ENCODE measurements at regions not wholly inside any gene's neighbourhood (a gene's known extent, or its start where the extent isn't known, plus 50 kb on each side); places are given as distances from the start of the nearest gene placed in this dataset.

GRCh38 chr2:153179808-153180207 is 298.8 kb downstream of the RPRM start:
- TF ChIP-seq POLR2A (IDR thresholded peaks at IDR 0.05) = no peak
- TF ChIP-seq, protein P1, sequence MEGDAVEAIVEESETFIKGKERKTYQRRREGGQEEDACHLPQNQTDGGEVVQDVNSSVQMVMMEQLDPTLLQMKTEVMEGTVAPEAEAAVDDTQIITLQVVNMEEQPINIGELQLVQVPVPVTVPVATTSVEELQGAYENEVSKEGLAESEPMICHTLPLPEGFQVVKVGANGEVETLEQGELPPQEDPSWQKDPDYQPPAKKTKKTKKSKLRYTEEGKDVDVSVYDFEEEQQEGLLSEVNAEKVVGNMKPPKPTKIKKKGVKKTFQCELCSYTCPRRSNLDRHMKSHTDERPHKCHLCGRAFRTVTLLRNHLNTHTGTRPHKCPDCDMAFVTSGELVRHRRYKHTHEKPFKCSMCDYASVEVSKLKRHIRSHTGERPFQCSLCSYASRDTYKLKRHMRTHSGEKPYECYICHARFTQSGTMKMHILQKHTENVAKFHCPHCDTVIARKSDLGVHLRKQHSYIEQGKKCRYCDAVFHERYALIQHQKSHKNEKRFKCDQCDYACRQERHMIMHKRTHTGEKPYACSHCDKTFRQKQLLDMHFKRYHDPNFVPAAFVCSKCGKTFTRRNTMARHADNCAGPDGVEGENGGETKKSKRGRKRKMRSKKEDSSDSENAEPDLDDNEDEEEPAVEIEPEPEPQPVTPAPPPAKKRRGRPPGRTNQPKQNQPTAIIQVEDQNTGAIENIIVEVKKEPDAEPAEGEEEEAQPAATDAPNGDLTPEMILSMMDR (IDR thresholded peaks at IDR 0.05) = no peak
- no peaks in the 10 kb centered on the region for H3K9me3 ChIP-seq
- 86 to 90% methylated on average over 1 of the region's 1 CpG for WGBS, 2 donors
- no peaks in the 10 kb centered on the region for H3K4me1 ChIP-seq
- H3K27me3 ChIP-seq = no peaks in the 10 kb centered on the region
- intact Hi-C loops (cut with DNase I) = no loop called here
- H3K27ac ChIP-seq = no peak overlapping the region
- no peaks in the 10 kb centered on the region for H3K36me3 ChIP-seq
- no peak for DNase-seq
- H3K4me3 ChIP-seq = no peak overlapping the region

- Histone ChIP-seq H3K27ac (no peak overlapping the region), H3K4me3 (no peak overlapping the region), H3K9me3 (no peaks in the 10 kb centered on the region), H3K27me3 (no peaks in the 10 kb centered on the region), H3K4me1 (no peaks in the 10 kb centered on the region), H3K36me3 (no peaks in the 10 kb centered on the region)
- DNase-seq = no peak
- intact Hi-C loops (cut with DNase I) = no loop called here
- TF ChIP-seq POLR2A (IDR thresholded peaks at IDR 0.05) = no peak
- TF ChIP-seq, protein P1 (IDR thresholded peaks at IDR 0.05) = no peak
Measured at GRCh38 chr2:153169609-153170008, 309.0 kb downstream of the RPRM start.

DNA sequence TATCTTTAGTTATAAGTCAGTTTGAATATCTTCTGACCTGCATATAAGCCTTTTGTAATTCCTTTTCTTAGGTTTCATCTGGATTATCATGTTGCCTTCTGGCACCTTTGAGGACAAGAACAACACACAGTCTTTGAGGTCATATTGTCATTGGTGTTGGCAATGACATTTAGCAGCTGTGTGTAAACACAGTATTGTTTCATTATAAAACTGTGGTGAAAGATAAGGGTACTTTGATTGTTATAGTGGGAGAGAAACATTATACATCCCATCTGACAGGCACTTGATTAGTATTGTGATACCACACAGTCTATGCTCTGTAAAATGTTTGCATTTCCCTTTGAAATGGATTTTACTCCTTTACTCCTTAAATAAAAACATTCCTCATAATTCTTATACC is 313.5 kb downstream of the RPRM start:
- DNase-seq = no peak
- Histone ChIP-seq H3K27ac (no peak overlapping the region), H3K27me3 (no peaks in the 10 kb centered on the region), H3K36me3 (no peaks in the 10 kb centered on the region), H3K4me1 (no peaks in the 10 kb centered on the region), H3K4me3 (no peak overlapping the region), H3K9me3 (no peaks in the 10 kb centered on the region)
- TF ChIP-seq, protein P1 (IDR thresholded peaks at IDR 0.05) = no peak
- TF ChIP-seq POLR2A (IDR thresholded peaks at IDR 0.05) = no peak
- intact Hi-C loops (cut with DNase I) = no loop called here

DNA sequence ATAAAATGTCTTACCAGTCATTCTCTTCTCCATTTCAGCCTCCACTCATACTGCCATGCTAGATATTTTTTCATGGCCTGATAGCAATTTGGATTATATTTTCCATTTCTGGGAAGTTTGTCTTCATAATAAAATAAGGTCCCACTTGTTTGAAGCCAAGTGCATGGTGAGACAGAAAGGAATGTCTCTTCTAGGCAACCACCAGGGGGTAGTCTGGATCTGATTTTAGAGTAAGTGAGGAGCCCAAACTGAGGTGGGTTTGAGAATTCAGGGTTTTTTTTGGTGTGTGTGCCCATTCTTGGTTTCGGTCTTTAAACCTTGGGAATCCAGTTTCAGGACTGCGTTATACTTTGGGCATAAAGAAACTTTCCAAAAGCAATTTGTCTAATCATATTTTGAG is 315.5 kb downstream of the RPRM start:
- Histone ChIP-seq H3K27me3 (no peaks in the 10 kb centered on the region), H3K9me3 (no peaks in the 10 kb centered on the region), H3K4me3 (no peak overlapping the region), H3K36me3 (no peaks in the 10 kb centered on the region), H3K4me1 (no peaks in the 10 kb centered on the region), H3K27ac (no peak overlapping the region)
- TF ChIP-seq, protein P1 (IDR thresholded peaks at IDR 0.05) = peak in 5 of 6 experiments; percentile 34 to 62 (median 43)
- TF ChIP-seq POLR2A (IDR thresholded peaks at IDR 0.05) = no peak
- WGBS, 2 donors = 46 to 65% methylated on average over 2 of the region's 2 CpGs
- intact Hi-C loops (cut with DNase I) = no loop called here
- no peak for DNase-seq

DNA sequence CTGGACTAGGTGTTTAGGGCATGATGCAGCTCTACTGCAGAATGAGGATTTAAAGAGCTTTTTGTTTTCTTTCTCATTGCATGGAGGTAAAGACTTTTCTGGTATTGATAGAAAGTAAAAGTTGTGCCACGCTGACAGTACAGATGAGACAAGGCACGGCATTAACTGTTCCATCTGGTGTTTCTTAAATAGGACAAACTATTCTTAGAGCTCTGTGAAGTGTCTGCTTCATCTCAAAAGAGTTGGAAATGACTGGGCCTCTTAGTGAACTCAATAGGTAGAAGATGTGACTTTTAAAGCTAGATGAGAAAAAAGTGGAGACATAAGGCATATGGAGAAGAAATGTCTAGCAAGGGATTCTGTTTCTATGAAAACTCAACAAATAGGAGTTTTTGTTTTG is 321.8 kb downstream of the RPRM start:
- Histone ChIP-seq H3K9me3 (no peaks in the 10 kb centered on the region), H3K27me3 (no peaks in the 10 kb centered on the region), H3K27ac (no peak overlapping the region), H3K36me3 (no peaks in the 10 kb centered on the region), H3K4me3 (no peak overlapping the region), H3K4me1 (no peaks in the 10 kb centered on the region)
- no peak for DNase-seq
- TF ChIP-seq POLR2A (IDR thresholded peaks at IDR 0.05) = no peak
- TF ChIP-seq, protein P1 (IDR thresholded peaks at IDR 0.05) = no peak
- 52 to 63% methylated on average over 2 of the region's 2 CpGs for WGBS, 2 donors
- intact Hi-C loops (cut with DNase I) = no loop called here
